ENCODE measurements at regions not wholly inside any gene's neighbourhood (a gene's known extent, or its start where the extent isn't known, plus 50 kb on each side); places are given as distances from the start of the nearest gene placed in this dataset.

DNA sequence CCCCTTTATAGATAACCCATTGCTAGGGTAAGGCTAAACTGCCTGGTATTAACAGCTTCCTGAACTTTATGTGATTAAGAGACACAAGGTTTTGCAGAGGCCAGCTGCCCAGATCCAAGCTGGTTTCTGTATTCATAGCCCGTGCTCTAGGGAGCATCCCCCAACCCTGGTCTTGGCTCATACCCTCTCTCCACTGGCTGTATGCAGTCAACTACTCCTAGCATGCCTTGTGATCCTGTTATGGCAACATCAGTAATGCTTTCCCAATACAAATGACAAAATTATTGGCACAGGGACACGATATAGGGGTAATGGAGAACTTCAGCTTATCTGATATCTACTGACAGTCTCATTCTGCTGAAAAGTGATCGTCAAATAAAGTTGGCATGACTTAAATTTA is 202.8 kb upstream of the MKLN1 start:
- TF ChIP-seq, protein P1, sequence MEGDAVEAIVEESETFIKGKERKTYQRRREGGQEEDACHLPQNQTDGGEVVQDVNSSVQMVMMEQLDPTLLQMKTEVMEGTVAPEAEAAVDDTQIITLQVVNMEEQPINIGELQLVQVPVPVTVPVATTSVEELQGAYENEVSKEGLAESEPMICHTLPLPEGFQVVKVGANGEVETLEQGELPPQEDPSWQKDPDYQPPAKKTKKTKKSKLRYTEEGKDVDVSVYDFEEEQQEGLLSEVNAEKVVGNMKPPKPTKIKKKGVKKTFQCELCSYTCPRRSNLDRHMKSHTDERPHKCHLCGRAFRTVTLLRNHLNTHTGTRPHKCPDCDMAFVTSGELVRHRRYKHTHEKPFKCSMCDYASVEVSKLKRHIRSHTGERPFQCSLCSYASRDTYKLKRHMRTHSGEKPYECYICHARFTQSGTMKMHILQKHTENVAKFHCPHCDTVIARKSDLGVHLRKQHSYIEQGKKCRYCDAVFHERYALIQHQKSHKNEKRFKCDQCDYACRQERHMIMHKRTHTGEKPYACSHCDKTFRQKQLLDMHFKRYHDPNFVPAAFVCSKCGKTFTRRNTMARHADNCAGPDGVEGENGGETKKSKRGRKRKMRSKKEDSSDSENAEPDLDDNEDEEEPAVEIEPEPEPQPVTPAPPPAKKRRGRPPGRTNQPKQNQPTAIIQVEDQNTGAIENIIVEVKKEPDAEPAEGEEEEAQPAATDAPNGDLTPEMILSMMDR (IDR thresholded peaks at IDR 0.05) = no peak
- TF ChIP-seq POLR2A (IDR thresholded peaks at IDR 0.05) (no peak), POLR2AphosphoS5 (IDR thresholded peaks at IDR 0.05) (no peak)

Data from upper lobe of left lung (tissue), 4 donors.